HEK293T (cell line): ENCODE measurements at regions not wholly inside any gene's neighbourhood (a gene's known extent, or its start where the extent isn't known, plus 50 kb on each side); places are given as distances from the start of the nearest gene placed in this dataset.

Experiments used
- BHLHE40 ChIP-seq: fragments of 450-650 bp; IDR thresholded peaks from 2 replicates; pipeline ENCODE4 v1.6.1; 2016; ENCODE audit warnings: mild to moderate bottlenecking, moderate library complexity, borderline replicate concordance
- CTBP1 ChIP-seq: fragments of 450-650 bp; IDR thresholded peaks from 2 replicates; pipeline ENCODE4 v1.6.1; 2016; ENCODE audit warnings: borderline replicate concordance
- FOXA1 ChIP-seq: fragments of 450-650 bp; IDR thresholded peaks from 2 replicates; pipeline ENCODE4 v1.6.1; 2016; ENCODE audit warnings: mild to moderate bottlenecking
- FOXK2 ChIP-seq: fragments of 450-650 bp; IDR thresholded peaks from 2 replicates; pipeline ENCODE4 v1.6.1; 2016; ENCODE audit warnings: mild to moderate bottlenecking
- FOXM1 ChIP-seq: fragments of 450-650 bp; IDR thresholded peaks from 2 replicates; pipeline ENCODE4 v1.6.1; 2017; ENCODE audit warnings: mild to moderate bottlenecking, borderline replicate concordance
- HDGF ChIP-seq: fragments of 450-650 bp; IDR thresholded peaks from 2 replicates; pipeline ENCODE4 v1.6.1; 2017; ENCODE audit warnings: antibody characterized with exemption, borderline replicate concordance
- SUZ12 ChIP-seq: fragments of 450-650 bp; IDR thresholded peaks from 2 replicates; pipeline ENCODE4 v1.6.1; 2016; ENCODE audit warnings: mild to moderate bottlenecking

GRCh38 chr13:38477676-38478075, 128.0 kb downstream of the UFM1 start:
- TF ChIP-seq HDGF: no peak
- TF ChIP-seq FOXM1: no peak
- no peak for TF ChIP-seq CTBP1
- no peak for TF ChIP-seq FOXA1
- TF ChIP-seq FOXK2: no peak
- TF ChIP-seq BHLHE40: no peak
- TF ChIP-seq SUZ12: no peak
